ENCODE measurements at regions not wholly inside any gene's neighbourhood (a gene's known extent, or its start where the extent isn't known, plus 50 kb on each side); places are given as distances from the start of the nearest gene placed in this dataset.

GRCh38 chr4:157929486-157929885 lies 243.3 kb downstream of the GASK1B start:
- H3K4me3 ChIP-seq (ENCODE audit: low read depth, low read length) = no peak overlapping the region
- no peak for DNase-seq (ENCODE audit: low read depth, low spot score)
- TF ChIP-seq CTCF (IDR thresholded peaks at IDR 0.05; ENCODE audit: low read depth, low read length) = no peak
- in situ Hi-C loops (cut with HindIII; ENCODE audit: low sequenced_read_pairs) = no loop called here

GRCh38 chr4:157918036-157918832 lies 254.6 kb downstream of the GASK1B start:
- in situ Hi-C loops (cut with HindIII; ENCODE audit: low sequenced_read_pairs) = no loop called here
- no peak for TF ChIP-seq CTCF (IDR thresholded peaks at IDR 0.05; ENCODE audit: low read depth, low read length)
- H3K4me3 ChIP-seq (ENCODE audit: low read depth, low read length) = no peak overlapping the region
- DNase-seq (ENCODE audit: low read depth, low spot score) = no peak

- no peak for DNase-seq (ENCODE audit: low read depth, low spot score)
- in situ Hi-C loops (cut with HindIII; ENCODE audit: low sequenced_read_pairs) = no loop called here
- no peak overlapping the region for H3K4me3 ChIP-seq (ENCODE audit: low read depth, low read length)
- no peak for TF ChIP-seq CTCF (IDR thresholded peaks at IDR 0.05; ENCODE audit: low read depth, low read length)
These were observed 260.6 kb downstream of the GASK1B start for GRCh38 chr4:157912212-157912611.

DNA sequence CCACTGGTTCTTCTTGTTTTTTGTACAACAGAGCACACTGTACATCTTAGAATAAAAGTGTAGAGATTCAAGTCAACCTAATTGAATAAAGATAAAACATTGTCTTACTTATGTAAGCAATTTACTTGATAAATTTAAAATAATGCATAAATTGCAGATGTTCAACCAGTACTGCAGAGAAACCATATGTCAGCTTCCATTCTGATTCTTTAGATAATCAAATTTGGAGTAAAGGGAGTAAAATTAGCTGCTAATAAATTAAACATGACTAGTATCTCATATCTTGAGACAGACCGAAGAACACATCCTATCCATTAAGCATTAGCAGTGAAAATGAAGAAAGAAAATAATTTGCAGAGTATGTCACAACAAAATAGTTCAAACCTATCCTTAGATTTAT lies 261.2 kb downstream of the GASK1B start:
- in situ Hi-C loops (cut with HindIII; ENCODE audit: low sequenced_read_pairs) = no loop called here
- no peak for TF ChIP-seq CTCF (IDR thresholded peaks at IDR 0.05; ENCODE audit: low read depth, low read length)
- no peak overlapping the region for H3K4me3 ChIP-seq (ENCODE audit: low read depth, low read length)
- DNase-seq (ENCODE audit: low read depth, low spot score) = no peak

DNA sequence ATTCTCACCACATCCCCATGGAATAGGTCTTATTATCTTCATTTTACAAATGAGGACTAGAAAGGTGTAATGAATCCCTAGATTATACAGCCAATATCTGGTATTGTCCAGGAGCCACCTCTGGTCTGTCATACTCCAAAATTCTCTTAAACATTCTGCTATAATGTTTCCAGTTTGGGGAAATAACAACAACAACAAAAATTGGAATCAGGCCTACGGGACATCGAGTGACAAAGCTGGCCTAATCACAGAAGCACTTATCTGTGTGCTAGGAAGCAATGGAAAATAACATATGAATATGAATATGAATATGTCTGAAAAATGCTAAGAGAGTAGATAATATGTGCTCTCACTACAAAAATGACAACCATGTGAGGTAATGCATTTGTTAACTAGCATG lies 264.1 kb downstream of the GASK1B start:
- no peak for TF ChIP-seq CTCF (IDR thresholded peaks at IDR 0.05; ENCODE audit: low read depth, low read length)
- DNase-seq (ENCODE audit: low read depth, low spot score) = no peak
- in situ Hi-C loops (cut with HindIII; ENCODE audit: low sequenced_read_pairs) = no loop called here
- H3K4me3 ChIP-seq (ENCODE audit: low read depth, low read length) = no peak overlapping the region

- DNase-seq (ENCODE audit: low read depth, low spot score) = no peak
- in situ Hi-C loops (cut with HindIII; ENCODE audit: low sequenced_read_pairs) = no loop called here
- TF ChIP-seq CTCF (IDR thresholded peaks at IDR 0.05; ENCODE audit: low read depth, low read length) = no peak
- no peak overlapping the region for H3K4me3 ChIP-seq (ENCODE audit: low read depth, low read length)
These were observed 264.8 kb downstream of the GASK1B start for GRCh38 chr4:157908031-157908430.

Data from astrocyte of the spinal cord (primary cell).